ENCODE measurements at regions not wholly inside any gene's neighbourhood (a gene's known extent, or its start where the extent isn't known, plus 50 kb on each side); places are given as distances from the start of the nearest gene placed in this dataset.

- no peak for TF ChIP-seq CTCF (IDR thresholded peaks at IDR 0.05; ENCODE audit: control insufficient read depth, insufficient read depth, low read depth, low read length, missing control alignments)
- no peak for DNase-seq (ENCODE audit: low read depth)
- no peak overlapping the region for H3K4me3 ChIP-seq (ENCODE audit: control insufficient read depth, low read depth, low read length)
Measured at GRCh38 chr2:52135235-52135634, 1103.3 kb upstream of the NRXN1 start.

DNA sequence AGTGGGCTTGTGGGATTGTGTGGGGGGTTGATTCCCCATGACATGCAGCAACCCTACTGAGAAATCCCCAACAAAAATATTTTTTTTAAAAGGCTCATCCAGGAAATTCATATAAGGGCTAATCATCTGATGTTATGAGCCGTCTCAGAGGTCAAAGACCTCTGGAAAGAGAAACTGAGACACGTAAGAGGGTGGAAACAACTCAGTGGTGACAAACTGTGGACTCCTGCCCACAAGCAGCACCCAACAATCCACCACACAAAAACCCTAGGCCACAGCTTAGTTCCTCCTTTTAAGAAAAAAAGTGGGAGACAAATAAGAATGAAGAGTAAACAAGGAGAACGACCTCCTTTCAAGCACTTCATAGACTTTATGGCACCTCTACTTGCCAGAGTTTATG lies 1096.1 kb upstream of the NRXN1 start:
- DNase-seq (ENCODE audit: low read depth), result no peak
- TF ChIP-seq CTCF (IDR thresholded peaks at IDR 0.05; ENCODE audit: control insufficient read depth, insufficient read depth, low read depth, low read length, missing control alignments), result no peak
- H3K4me3 ChIP-seq (ENCODE audit: control insufficient read depth, low read depth, low read length), result no peak overlapping the region

DNA sequence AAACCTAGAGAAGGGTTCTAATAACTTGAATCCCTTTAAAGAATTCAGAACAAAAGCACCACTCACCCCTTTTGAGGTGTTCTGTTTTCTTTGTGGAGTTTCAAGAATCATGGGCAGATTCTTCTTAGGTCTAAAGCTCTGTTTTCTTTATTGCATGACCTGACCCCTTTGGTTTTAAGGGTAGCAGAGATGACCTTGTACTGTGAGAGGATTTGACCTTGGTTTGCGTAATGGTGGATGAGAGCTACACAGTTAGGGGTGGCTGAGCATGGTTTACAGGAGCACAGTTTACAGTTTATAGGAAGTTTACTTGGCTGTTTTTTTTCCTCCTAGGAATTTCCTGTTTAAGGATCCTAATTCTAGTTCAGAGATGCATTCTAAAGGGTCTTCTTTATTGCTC lies 1095.6 kb upstream of the NRXN1 start:
- H3K4me3 ChIP-seq (ENCODE audit: control insufficient read depth, low read depth, low read length), result no peak overlapping the region
- TF ChIP-seq CTCF (IDR thresholded peaks at IDR 0.05; ENCODE audit: control insufficient read depth, insufficient read depth, low read depth, low read length, missing control alignments), result no peak
- no peak for DNase-seq (ENCODE audit: low read depth)

DNA sequence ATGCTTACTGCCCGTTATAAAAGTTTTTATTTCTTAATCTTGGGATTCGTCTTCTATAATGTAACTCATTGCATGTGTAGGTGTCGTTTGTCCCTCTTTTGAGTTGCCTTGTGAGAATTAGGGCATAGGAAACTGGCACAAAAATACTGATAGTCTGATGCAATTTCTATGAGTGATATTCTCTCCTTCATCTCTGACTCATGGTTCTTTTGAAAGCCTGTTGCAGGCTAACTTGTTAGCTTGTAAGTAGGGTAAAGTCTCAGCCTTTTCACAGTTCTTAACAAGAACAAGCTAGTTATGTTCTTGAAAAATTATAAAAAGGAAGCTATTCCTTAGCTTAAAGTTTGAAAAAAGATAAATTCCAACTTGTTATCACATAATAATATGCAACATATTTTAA lies 1085.4 kb upstream of the NRXN1 start:
- H3K4me3 ChIP-seq (ENCODE audit: control insufficient read depth, low read depth, low read length), result no peak overlapping the region
- TF ChIP-seq CTCF (IDR thresholded peaks at IDR 0.05; ENCODE audit: control insufficient read depth, insufficient read depth, low read depth, low read length, missing control alignments), result no peak
- no peak for DNase-seq (ENCODE audit: low read depth)

DNA sequence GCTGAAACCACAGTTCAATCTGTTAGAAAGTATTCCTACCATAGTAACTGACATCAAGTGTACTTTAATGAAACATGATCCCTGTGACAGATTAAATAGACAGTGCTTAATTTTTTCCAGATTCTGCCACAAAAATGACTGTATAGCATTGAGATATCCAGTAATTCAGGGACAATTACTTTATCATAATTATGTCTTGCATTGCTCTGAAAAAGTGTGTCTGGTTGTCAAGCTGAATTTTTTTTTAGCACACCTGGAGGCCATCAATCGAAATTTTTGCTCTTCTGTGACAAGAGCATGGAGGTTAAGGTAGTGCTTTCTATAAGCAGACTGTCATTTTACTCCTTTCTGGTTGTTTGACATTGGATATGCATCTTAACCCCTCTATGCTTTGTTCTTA lies 1083.8 kb upstream of the NRXN1 start:
- no peak for TF ChIP-seq CTCF (IDR thresholded peaks at IDR 0.05; ENCODE audit: control insufficient read depth, insufficient read depth, low read depth, low read length, missing control alignments)
- no peak overlapping the region for H3K4me3 ChIP-seq (ENCODE audit: control insufficient read depth, low read depth, low read length)
- DNase-seq (ENCODE audit: low read depth), result no peak

DNA sequence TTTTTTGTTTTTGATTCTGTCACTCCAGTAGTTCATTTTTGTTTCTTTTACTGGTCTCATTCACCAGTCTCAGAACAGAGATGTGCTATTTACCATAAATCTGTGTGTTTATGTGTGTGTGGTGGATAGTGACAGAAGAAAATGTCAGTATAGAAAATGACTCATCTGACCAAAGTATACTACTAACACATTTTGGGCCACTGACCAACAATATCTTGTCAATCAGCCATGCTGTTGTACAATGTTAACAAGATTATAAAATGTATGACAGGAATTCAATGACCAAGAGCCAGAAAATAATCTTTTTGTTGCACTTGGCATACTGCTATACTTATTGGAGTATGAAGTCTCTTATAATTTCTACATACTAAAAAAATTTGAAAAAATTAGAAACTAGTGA lies 1081.4 kb upstream of the NRXN1 start:
- no peak overlapping the region for H3K4me3 ChIP-seq (ENCODE audit: control insufficient read depth, low read depth, low read length)
- no peak for TF ChIP-seq CTCF (IDR thresholded peaks at IDR 0.05; ENCODE audit: control insufficient read depth, insufficient read depth, low read depth, low read length, missing control alignments)
- DNase-seq (ENCODE audit: low read depth), result no peak

DNA sequence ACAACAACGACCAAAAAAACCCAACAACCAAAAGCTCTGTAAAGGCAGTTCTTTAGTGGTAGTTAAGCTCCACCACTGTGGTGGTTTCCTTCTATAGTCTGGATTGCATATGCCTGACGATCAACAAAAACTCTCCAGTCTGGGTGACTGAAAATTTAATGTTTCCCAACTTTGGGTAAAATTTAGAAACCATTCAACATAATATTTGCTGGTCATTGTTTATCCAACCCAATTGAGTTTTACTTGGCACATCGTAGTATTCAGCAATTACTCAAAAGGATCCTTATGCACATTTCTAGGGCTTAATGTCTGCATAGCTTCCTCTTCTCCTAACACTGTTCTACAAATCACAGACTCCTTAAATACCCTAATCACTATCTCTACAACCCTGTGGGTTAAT lies 1080.2 kb upstream of the NRXN1 start:
- DNase-seq (ENCODE audit: low read depth), result no peak
- H3K4me3 ChIP-seq (ENCODE audit: control insufficient read depth, low read depth, low read length), result no peak overlapping the region
- no peak for TF ChIP-seq CTCF (IDR thresholded peaks at IDR 0.05; ENCODE audit: control insufficient read depth, insufficient read depth, low read depth, low read length, missing control alignments)
